Stimulated activated CD8-positive, alpha-beta memory T cell treated with anti-CD3 and anti-CD28 coated beads, Interleukin-15, amount 100 ng/mL, for 1 hour (primary cell): ENCODE measurements at regions not wholly inside any gene's neighbourhood (a gene's known extent, or its start where the extent isn't known, plus 50 kb on each side); places are given as distances from the start of the nearest gene placed in this dataset.
"Not testable (repeated sequence)": the region's sequence is repeated elsewhere in the genome, so short reads cannot be mapped to it uniquely, and the experiment has no call there.

Experiments used
- DNase-seq: peaks from one replicate; pipeline ENCODE4 v3.0.0-alpha.2; 2020; ENCODE audit warnings: low read depth

DNA sequence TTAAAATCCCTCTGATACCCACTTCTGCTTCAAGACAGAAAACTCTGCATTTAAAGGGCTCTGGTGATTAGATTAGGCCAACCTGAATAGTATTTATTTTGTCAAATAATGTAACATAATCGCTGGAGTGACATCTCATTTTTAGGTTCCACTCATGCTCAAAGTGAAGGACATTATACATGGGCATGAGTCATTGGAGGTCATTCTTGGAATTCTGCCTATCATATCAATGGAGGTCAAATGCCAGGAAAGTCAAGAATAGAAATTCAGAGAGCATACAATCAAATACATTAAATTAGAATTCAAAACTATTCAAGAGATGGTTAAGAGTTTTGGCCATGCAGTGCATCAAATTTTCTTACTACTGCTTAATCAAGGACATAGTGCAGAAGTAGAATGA, 50.8 kb upstream of the PRSS1 start:
- no peak for DNase-seq

DNA sequence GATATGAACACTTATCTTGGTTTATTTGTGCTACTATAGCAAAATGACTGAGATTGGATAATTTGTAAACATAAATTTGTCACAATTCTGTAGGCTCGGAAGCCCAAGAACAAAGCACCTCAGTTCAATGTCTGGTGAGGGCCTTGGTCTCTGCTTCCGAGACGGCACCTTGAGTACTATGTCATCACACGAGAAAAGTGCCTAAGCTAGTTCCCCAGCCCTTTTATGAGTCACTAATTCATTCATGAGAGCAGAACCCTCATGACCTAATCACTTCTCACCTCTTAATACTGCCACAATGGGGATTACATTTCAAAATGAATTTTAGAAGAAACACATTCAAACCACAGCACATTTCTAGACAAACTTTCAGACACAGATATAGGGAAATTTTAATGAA, 52.0 kb upstream of the PRSS1 start:
- DNase-seq, result no peak

DNA sequence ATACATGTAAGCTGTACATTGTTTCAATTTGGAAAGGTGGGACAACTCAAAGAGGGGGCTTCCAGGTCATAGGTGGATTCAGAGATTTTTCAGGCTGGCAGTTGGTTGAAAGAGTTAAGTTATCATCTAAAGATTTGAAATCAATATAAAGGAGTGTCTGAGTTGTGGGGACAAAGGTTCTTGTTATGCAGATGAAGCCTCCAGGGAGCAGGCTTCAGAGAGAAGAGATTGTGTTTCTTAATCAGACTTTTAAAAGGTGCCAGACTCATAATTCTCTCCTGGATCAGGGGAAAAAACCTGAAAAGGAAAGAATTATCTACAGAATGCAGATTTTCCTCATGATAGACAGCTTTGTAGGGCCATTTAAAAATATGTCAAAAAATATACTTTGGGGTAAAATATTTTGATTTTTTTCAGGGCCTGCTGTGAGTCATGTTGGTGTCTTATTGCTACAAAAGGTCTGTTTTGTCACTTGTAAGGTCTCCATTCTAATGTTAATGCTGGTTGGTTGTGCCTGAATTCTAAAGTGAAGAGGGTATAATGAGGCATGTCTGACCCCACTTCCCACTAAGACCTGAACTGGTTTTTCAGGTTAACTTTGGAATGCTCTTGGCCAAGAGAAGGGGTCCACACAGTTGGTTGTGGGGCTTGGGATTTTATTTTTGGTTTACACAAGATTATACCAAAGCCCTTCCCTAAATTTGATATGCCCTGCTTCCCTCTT, 52.7 kb upstream of the PRSS1 start:
- no peak for DNase-seq

DNA sequence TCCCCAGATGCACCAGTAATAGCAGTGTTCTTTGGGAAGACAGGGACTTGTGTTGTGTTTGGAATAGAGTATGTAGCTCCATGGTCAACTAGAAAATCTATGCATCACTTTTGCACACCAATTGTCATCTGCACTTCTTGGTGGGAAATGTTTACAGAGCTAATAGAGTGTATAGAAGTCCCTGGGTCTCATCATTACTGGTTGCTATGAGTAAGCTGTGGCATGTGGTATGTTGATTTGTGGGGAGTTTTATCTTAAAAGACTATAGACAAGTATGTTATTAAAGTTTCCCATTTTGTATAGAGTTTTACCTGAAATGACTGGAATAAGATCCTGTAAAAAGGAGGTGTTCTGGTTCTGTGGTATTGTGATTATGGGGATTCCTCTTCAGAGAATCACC, 55.4 kb upstream of the PRSS1 start:
- no peak for DNase-seq

DNA sequence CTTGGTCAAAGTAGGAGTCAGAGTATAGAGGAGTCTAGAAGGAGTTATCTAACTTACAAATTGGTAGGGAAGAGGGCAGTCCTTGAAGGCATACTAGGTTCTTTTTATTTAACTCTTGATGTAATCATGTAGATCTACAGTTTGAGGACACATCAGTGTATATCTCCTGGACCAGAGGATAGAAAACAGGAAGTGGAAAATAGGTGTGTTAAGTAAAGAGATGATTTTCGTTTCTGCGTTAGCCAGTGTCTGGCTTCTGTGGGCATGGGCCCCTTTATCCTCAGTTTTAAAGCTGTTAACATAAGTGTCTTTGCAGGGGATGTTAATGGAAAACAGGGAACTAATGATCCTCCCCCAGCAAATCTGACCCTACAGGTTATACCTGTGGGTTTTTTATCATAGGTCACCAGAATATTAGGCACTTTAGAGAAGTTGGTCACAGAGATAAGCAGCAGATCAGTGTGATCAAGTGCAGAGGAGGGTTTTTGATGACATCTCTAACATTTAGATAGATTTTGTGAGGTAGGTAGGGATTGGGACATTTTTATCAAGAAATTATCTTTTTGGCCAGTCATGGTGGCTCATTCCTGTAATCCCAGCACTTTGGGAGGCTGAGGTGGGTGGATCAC, 58.6 kb upstream of the PRSS1 start:
- DNase-seq, result no peak

DNA sequence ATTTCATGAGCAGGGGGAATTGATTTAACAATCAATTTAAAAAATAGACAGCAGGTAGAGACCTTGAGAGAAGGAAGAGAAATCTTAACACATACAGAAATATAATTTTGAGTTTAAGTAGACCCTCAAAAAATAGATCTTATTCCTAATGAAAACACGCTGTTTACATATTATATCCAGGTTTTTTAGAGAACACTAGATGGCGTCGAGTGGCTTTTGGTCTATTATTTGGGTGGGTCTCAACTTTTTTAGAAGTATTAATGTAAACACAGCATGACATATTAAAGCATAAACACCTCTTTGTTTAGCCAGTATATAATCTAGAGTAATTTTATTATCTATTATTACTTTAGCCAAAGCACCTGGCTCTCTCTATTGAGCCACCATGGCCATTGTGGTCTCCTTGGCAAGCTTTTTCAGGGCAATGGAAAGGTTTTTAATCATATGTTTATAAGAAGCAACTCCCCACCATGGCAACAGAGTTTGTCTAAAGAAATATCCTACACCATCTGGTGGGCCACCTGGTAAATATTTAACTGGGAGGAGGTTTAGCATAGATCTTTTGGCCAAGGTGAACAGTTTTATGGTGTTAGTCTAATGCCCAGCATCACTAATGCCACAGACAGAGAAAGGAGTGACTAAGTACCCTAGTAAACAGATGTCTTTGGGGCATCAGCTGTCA, 59.7 kb upstream of the PRSS1 start:
- no peak for DNase-seq

DNA sequence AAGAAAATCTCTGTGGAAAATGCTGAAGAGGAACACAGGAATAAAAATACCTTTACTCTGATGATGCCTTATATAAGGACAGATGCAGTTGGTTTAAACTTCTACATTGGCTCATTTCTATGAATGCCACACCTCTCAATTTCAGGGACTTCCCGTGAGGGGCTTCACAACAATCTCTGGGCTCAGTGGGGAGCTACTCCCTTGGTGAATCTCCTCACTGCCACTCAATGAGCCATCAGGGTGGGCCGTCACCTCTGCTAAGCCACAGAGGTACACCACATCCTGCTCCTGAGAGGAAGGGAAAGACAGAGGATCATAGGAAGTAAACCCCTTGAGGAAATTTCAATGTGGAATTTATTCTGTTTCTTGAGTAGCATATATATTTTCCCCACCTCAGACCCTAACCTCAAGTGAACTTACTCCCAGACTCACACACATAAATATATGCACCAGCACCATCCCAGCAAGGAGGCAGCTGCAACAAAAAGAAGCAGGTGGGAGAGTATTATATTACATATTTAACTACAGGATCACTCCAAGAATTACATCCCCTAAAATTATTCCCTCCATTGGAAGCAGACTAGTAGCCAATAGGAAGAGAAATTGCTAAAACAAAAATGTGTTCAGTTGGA, 63.3 kb upstream of the PRSS1 start:
- DNase-seq, result peak; percentile 0

DNA sequence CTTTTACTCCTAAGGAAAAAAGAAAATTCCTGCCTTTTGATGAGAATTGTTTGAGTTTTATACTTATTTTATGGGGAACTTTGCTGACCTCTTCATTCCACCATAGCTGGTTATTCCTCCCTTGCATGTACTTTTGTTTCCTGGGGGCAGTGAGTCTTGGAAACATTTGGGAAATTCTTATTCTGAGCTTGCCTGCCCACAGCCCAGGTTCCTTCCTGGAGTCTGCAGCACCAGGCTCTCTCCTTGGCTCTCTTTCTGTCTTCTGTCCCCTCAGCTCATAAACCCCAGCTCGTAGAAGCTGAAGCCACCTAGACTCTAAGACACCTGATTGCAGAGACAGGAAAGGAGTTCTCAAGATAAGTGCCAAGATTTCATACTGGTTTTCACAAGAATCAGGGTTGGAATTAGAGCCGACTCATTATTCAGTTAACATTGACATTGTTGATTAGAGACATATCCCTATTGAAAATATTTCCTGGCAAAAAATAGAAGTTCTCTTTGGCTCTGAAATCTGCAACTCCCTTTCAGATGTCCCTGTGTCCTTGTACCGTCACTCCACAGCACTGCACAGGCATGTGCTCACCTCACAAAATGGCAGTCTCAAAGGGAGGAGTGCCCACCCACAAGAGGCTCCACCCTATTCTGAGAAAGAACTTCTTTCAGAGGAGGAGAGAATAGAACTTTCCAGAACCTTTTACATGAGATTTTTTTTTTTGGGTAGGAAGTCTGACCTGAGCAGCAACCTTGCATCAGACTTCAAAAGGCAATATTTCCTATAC, 67.8 kb upstream of the PRSS1 start:
- DNase-seq, result no peak

DNA sequence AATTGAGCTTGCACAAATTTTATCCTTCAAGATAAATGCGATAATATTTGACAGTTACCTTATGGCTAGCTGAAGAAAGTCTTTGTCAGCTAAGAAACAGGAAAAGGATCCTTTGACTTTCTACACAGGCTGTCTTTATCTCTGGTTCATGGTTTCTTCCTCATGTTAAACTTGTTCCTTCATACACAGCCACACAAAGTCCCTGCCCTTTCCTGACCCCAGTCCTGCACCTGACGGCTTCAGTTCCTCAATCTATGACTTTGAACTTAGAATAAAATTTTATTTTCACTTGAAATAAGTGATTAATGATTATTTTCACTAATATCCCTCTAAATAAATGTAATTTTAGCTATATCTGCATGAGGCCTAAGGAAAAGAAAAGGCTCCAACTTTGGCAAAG, 77.8 kb upstream of the PRSS1 start:
- no peak for DNase-seq

DNA sequence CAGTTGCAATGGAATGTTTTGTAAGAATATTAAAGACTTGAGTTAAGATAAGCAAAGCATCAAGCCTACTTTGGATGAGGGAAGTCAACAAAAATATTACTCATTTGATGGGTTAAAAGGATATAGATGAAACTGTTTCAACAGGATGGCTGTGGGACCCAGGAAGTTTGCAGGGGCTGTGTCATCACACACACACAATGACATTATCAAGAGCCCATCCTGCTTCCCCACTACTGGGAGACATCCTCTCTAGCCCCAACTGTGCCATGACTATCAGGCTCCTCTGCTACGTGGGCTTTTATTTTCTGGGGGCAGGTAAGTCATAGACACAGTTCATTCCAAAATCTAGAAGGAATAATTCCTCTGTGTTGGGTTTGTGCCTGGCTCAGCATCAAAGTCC, 78.8 kb upstream of the PRSS1 start:
- DNase-seq, result no peak

DNA sequence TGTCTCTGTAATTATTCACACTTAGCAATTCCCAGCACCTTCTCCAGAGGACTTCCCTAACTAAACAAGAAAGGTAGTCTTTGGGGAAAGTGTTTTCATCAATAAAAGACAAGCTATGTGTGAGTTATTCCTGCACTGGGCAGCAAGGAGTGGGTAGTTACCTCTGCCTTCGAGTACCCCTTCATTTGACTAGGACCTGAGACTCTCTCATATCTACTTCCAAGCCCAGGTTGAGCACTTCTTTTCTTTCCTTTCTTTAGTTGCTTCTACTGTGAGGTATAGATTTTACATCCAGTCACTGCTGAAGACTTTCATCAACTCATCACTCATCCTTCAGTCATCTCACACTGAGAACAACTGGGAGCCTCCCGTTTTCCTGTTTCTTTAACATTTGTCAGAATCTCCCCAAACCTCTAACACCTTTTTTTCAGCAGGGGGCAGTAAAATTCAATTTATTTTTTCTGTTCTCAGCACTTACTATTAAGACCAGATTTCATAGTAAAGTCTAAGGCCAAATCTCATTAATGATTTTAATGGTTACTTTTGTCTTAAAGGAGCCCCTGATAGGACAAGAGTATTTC, 80.1 kb upstream of the PRSS1 start:
- no peak for DNase-seq

DNA sequence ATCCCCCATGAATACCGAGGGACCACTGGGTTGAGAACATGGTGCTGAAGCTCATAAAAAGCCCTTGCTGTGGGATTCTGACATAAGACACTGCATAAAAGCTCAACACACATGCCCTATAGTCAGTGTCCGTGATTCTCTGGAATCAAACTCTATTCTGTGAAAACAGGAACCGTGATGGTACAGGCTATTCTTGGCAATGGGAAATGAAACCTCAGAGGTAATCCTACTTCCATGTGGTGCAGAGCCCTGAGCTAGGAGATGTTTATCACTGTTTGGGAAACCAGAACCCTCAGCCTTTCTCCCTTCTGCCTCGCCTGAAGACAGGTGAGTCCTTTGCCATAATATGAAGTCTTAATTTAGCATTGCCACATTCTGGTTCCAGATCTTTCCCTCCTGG, 80.8 kb upstream of the PRSS1 start:
- DNase-seq, result no peak

DNA sequence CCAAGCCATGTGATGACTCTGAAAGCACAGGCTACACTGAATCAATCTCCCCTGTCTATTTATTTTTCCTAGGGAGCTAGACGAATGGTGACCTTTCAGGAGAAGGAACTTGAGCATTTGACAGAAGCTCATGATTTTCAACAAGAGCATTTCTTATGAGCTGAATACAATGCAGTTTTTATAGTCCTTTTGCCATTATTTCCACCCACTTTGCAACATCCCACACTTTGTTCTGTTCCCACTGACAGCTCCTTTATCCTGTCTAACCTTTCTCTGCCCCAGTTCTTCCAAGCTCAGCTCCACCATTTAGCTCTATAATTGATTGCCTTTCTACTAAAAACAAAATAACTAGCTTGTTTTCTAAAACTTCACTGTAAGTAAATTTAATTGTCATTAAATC, 91.9 kb upstream of the PRSS1 start:
- no peak for DNase-seq

DNA sequence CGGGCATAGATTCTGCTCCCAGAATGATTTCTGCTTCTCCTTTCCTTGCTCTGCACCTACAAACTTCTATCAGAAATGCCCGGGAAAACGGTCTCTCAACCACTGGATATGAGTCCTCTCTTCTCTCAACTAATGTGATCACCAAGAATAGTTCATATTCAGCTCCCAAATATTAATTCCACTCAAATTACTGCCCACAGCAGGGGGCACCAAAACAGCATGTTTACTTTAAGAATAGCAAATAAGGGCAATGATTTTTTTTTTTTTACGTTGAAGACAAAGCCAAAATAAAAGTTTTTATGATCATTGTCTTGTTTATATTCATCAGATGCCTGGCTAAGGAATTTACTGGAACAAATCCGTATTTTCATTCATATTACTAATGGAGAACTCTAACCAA, 94.9 kb upstream of the PRSS1 start:
- DNase-seq, result no peak

DNA sequence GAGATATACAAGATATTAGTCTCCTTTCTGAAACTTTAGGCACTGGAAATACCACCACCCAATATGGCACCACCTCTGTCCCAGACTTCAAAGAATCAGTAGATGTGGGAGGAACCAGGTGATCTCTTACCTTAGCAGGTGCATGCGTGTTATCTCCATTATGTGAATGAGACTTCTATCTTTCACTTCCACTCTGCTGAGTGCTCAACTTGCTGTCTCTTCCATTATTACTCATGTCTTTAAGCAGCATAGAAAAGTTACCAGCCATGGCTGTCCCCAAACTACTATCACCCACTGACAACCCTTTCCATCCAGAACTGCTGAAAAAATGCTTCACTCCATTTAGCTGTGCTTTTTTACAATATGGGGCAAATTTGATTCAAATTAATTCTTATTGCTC, 101.5 kb upstream of the PRSS1 start:
- no peak for DNase-seq

DNA sequence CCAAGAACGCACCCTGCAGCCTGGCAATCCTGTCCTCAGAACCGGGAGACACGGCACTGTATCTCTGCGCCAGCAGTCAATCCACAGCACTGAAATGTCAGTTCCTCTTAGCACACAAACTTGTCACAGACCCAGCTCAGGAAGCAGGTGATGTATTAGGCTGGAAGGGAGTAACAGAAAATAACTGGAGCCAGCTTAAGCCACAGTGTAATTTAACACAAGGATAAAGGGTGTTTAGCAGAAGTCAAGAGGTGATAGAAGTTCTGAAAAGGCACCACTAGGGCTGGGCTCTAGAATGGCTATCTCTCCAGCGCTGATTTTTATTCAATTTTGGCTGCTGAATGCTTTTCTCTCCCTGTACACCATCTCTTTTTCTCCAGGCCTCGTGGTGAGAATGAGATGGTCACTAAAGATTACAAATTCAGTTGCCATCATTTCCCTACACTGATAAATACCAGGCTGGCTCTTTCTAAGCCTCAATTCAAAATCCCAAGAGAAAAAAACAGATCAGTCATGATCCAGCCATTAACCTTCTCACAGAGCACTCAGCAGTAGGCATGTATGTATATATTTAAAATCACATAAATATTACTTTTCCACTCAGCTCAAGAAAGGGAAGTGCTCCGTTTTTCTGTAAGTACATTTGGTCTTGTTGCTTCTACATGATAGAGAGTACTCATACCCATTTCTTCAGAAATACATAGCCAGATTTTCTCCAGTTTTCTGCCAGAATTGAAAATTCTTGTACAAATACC, 102.7 kb upstream of the PRSS1 start:
- DNase-seq, result no peak

DNA sequence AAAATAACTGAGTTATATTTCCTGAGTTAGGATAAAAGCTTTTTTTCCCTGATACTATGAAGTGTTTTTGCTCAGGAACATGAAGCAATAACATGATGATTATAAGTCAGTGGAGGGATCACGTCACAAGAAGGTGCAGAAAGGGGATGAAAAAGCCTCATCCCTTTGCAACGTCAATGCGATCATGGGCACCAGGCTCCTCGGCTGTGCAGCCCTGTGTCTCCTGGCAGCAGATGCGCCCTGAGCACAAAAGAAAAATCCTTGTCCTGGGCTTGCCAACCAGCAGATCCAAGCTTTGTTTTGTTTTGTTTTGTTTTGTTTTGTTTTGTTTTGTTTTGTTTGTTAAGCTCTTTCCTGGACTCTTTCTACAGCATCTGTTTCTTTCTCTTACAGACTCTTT, 103.5 kb upstream of the PRSS1 start:
- no peak for DNase-seq

DNA sequence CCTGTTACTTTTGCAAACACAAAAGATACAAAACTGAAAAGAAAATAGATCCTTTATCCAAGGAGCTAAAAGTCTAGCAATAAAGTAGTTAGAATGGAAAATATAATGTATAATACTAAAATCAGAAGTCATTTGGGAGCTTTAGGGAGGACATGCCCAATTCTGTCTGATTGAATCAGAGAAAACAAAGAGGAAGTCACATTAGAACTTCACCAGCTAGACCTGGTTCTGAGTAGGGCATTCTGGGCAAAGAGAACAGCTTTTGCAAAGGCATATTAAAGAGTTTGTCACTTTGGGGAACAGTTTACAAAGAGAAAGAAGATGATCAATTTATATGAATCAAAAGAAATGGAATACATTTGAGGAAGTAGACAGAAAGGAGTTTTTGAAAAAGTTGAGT, 107.0 kb upstream of the PRSS1 start:
- no peak for DNase-seq

DNA sequence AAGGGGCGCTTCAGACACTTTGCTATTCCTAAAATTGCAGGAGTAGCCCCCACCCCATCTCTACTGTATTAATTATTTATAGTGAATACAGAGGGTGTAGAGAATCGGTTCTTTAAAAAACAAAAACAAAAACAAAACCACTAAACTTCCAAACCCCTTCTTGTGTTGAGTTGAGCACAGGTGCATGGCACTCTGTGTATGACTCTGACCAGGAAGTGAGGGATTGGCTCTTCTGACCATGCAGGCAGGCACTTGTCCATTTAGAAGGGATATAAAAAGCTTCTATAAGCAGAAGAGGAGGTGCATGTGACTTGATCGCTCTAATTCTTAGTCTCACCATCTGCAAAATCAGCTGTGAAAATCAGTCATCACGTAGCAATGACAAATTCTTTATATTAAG, 108.0 kb upstream of the PRSS1 start:
- not testable (repeated sequence) for DNase-seq

DNA sequence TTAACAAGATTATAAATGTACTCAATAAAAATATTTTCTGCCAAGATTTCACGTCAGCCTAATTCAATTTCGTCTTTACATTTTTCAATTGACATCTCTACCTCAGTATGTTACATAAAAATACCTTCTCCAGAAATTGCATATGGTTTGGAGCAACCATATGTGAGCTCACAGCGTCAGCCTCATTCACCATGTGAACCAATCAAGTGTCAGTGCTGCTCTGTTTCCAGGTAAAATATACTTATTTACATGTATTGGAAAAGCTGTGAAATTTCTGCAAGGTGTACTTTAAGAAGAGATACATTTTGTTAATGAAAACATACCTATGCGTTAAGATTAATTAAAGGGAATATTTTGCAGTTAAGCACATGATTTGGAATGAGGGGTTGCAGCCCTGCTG, 110.7 kb upstream of the PRSS1 start:
- no peak for DNase-seq

DNA sequence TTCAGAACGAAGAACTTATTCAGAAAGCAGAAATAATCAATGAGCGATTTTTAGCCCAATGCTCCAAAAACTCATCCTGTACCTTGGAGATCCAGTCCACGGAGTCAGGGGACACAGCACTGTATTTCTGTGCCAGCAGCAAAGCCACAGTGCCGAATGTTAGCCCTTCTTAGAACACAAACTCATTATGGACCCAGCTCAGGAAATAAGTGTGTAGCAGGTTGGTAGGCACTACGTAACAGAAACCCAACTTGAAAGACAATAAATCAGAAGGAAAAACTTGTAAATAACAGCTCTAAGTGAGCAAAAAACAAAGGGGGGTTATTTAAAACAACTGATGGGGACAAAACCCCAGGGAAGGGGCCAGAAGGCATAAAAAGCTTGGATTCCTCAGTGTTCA, 112.0 kb upstream of the PRSS1 start:
- DNase-seq, result no peak
